ENCODE measurements at regions not wholly inside any gene's neighbourhood (a gene's known extent, or its start where the extent isn't known, plus 50 kb on each side); places are given as distances from the start of the nearest gene placed in this dataset.

- intact Hi-C loops (cut with DNase I; ENCODE audit: low total_unique reads), result no loop called here
- no peak overlapping the region for H3K4me3 ChIP-seq (ENCODE audit: low read depth, poor library complexity, severe bottlenecking)
- 46% methylated on average over 1 of the region's 1 CpG for WGBS, 2 donors
- DNase-seq (ENCODE audit: low spot score in 2 of 2), result no peak
- TF ChIP-seq CTCF (IDR thresholded peaks at IDR 0.05) (no peak), POLR2A (IDR thresholded peaks at IDR 0.05) (no peak)
Measured at GRCh38 chr15:81073801-81074200, 60.3 kb upstream of the CFAP161 start.

GRCh38 chr15:81074773-81075172 is 59.3 kb upstream of the CFAP161 start:
- 64 to 70% methylated on average over 2 of the region's 2 CpGs for WGBS, 2 donors
- DNase-seq (ENCODE audit: low spot score in 2 of 2), result no peak
- TF ChIP-seq POLR2A (IDR thresholded peaks at IDR 0.05) (no peak), CTCF (IDR thresholded peaks at IDR 0.05) (no peak)
- H3K4me3 ChIP-seq (ENCODE audit: low read depth, poor library complexity, severe bottlenecking), result no peak overlapping the region
- intact Hi-C loops (cut with DNase I; ENCODE audit: low total_unique reads), result no loop called here

GRCh38 chr15:81075272-81075671 is 58.8 kb upstream of the CFAP161 start:
- no peak for DNase-seq (ENCODE audit: low spot score in 2 of 2)
- TF ChIP-seq CTCF (IDR thresholded peaks at IDR 0.05) (no peak), POLR2A (IDR thresholded peaks at IDR 0.05) (no peak)
- H3K4me3 ChIP-seq (ENCODE audit: low read depth, poor library complexity, severe bottlenecking), result no peak overlapping the region
- intact Hi-C loops (cut with DNase I; ENCODE audit: low total_unique reads), result no loop called here
- 90% methylated on average over 3 of the region's 3 CpGs for WGBS, 2 donors

GRCh38 chr15:81080996-81081395 is 53.1 kb upstream of the CFAP161 start:
- no peak for DNase-seq (ENCODE audit: low spot score in 2 of 2)
- WGBS, 2 donors, result 88 to 94% methylated on average over 2 of the region's 2 CpGs
- TF ChIP-seq POLR2A (IDR thresholded peaks at IDR 0.05) (no peak), CTCF (IDR thresholded peaks at IDR 0.05) (no peak)
- intact Hi-C loops (cut with DNase I; ENCODE audit: low total_unique reads), result no loop called here
- no peak overlapping the region for H3K4me3 ChIP-seq (ENCODE audit: low read depth, poor library complexity, severe bottlenecking)

- WGBS, 2 donors, result 96 to 97% methylated on average over 3 of the region's 3 CpGs
- DNase-seq (ENCODE audit: low spot score in 2 of 2), result no peak
- intact Hi-C loops (cut with DNase I; ENCODE audit: low total_unique reads), result no loop called here
- TF ChIP-seq POLR2A (IDR thresholded peaks at IDR 0.05) (no peak), CTCF (IDR thresholded peaks at IDR 0.05) (no peak)
- H3K4me3 ChIP-seq (ENCODE audit: low read depth, poor library complexity, severe bottlenecking), result no peak overlapping the region
Measured at GRCh38 chr15:81083201-81083600, 50.9 kb upstream of the CFAP161 start.

Measured in lower leg skin (tissue), 4 donors.